Fibroblast of lung (primary cell): ENCODE measurements at regions not wholly inside any gene's neighbourhood (a gene's known extent, or its start where the extent isn't known, plus 50 kb on each side); places are given as distances from the start of the nearest gene placed in this dataset.

Source experiments
- DNase-seq, 2 donors: peaks; one replicate each; pipeline versions ENCODE4 v3.0.0 to v3.0.0-alpha.2; 2010; ENCODE audit warnings: low read depth in 2 of 2
- H2AFZ ChIP-seq: 2 replicates; pipeline ENCODE4 v1.5.1; 2012; ENCODE audit warnings: low read length, control low read depth, inconsistent platforms
- H3K27ac ChIP-seq: 2 replicates; pipeline ENCODE4 v1.5.1; 2011; ENCODE audit warnings: low read length, control low read depth; ENCODE audit not compliant: insufficient read depth
- H3K27me3 ChIP-seq: 2 replicates; pipeline ENCODE4 v1.5.1; 2011; ENCODE audit warnings: mild to moderate bottlenecking, low read length; ENCODE audit not compliant: control insufficient read depth, insufficient read depth
- H3K36me3 ChIP-seq: 2 replicates; pipeline ENCODE4 v1.5.1; 2011; ENCODE audit warnings: low read length; ENCODE audit not compliant: control insufficient read depth, insufficient read depth
- H3K4me1 ChIP-seq: 2 replicates; pipeline ENCODE4 v1.5.1; 2011; ENCODE audit warnings: low read length; ENCODE audit not compliant: control insufficient read depth, insufficient read depth; ENCODE audit errors: extremely low read depth
- H3K4me2 ChIP-seq: 2 replicates; pipeline ENCODE4 v1.5.1; 2011; ENCODE audit warnings: low read length, control low read depth; ENCODE audit not compliant: insufficient read depth; ENCODE audit errors: extremely low read depth
- H3K4me3 ChIP-seq, 4 experiments: fragments of 200-600 bp in 1 of 4; sonication (generic) in 1 of 4; replicated peaks in 1 of 4; 2 replicates each; pipeline ENCODE4 v1.5.1; 2011 to 2016; ENCODE audit warnings: low read length in 4 of 4, low read depth in 3 of 4, mild to moderate bottlenecking in 3 of 4, control low read depth in 2 of 4, inconsistent platforms in 1 of 4, mixed read lengths in 1 of 4; ENCODE audit not compliant: insufficient read depth in 1 of 4; ENCODE audit errors: control extremely low read depth in 1 of 4
- H3K79me2 ChIP-seq: 2 replicates; pipeline ENCODE4 v1.5.1; 2012; ENCODE audit warnings: mild to moderate bottlenecking, low read length, inconsistent platforms; ENCODE audit not compliant: control insufficient read depth, insufficient read depth
- H3K9ac ChIP-seq: 2 replicates; pipeline ENCODE4 v1.5.1; 2011; ENCODE audit warnings: mild to moderate bottlenecking, low read length, control low read depth; ENCODE audit not compliant: insufficient read depth
- H3K9me3 ChIP-seq: 2 replicates; pipeline ENCODE4 v1.5.1; 2012; ENCODE audit warnings: low read depth, low read length; ENCODE audit not compliant: control insufficient read depth, insufficient read depth
- H4K20me1 ChIP-seq: 2 replicates; pipeline ENCODE4 v1.5.1; 2011; ENCODE audit warnings: low read length; ENCODE audit not compliant: control insufficient read depth, insufficient read depth; ENCODE audit errors: extremely low read depth
- CTCF ChIP-seq, 2 donors: IDR thresholded peaks in 1 of 2; conservative IDR thresholded peaks in 1 of 2; 1 replicate in 1 of 2; 2 replicates in 1 of 2; pipeline ENCODE4 v1.5.1; 2011 to 2012; ENCODE audit warnings: low read length in 2 of 2, control low read depth in 1 of 2, inconsistent platforms in 1 of 2, low read depth in 1 of 2, mild to moderate bottlenecking in 1 of 2
- EZH2 ChIP-seq: IDR thresholded peaks from 2 replicates; pipeline ENCODE4 v1.5.1; 2012; ENCODE audit warnings: low read length, control low read depth, mild to moderate bottlenecking; ENCODE audit errors: missing control alignments

- H3K9me3 ChIP-seq: no peaks in the 10 kb centered on the region
- no peak overlapping the region for H3K9ac ChIP-seq
- no peaks in the 10 kb centered on the region for H3K79me2 ChIP-seq
- peaks cover 9% of the 10 kb centered on the region for H3K27me3 ChIP-seq
- TF ChIP-seq CTCF (conservative IDR thresholded peaks at IDR 0.05 in 1 of 2, IDR thresholded peaks at IDR 0.05 in 1 of 2; ENCODE audit: low read depth in 1 of 2, low read length in 2 of 2): no peak
- TF ChIP-seq EZH2: no peak
- no peaks in the 10 kb centered on the region for H3K36me3 ChIP-seq
- no peak overlapping the region for H3K27ac ChIP-seq
- no peaks in the 10 kb centered on the region for H3K4me1 ChIP-seq
- no peaks in the 10 kb centered on the region for H4K20me1 ChIP-seq
- no peak overlapping the region for H3K4me3 ChIP-seq
- no peak overlapping the region for H3K4me2 ChIP-seq
- no peak overlapping the region for H2AFZ ChIP-seq
- no peak for DNase-seq
These were observed 176.2 kb upstream of the FOXF1 start for GRCh38 chr16:86334079-86334635.

- Histone ChIP-seq H2AFZ (no peak overlapping the region), H3K27me3 (peaks cover 9% of the 10 kb centered on the region), H3K9me3 (no peaks in the 10 kb centered on the region), H4K20me1 (no peaks in the 10 kb centered on the region), H3K36me3 (no peaks in the 10 kb centered on the region), H3K79me2 (no peaks in the 10 kb centered on the region), H3K4me1 (no peaks in the 10 kb centered on the region), H3K27ac (no peak overlapping the region), H3K4me2 (no peak overlapping the region), H3K9ac (no peak overlapping the region), H3K4me3 (no peak overlapping the region)
- TF ChIP-seq CTCF (conservative IDR thresholded peaks at IDR 0.05 in 1 of 2, IDR thresholded peaks at IDR 0.05 in 1 of 2; ENCODE audit: low read depth in 1 of 2, low read length in 2 of 2): no peak
- TF ChIP-seq EZH2: no peak
- DNase-seq: no peak
These were observed 174.8 kb upstream of the FOXF1 start for GRCh38 chr16:86335266-86336172.

GRCh38 chr16:86337138-86337537 is 173.2 kb upstream of the FOXF1 start:
- no peak overlapping the region for H3K4me2 ChIP-seq
- DNase-seq: no peak
- H2AFZ ChIP-seq: no peak overlapping the region
- no peaks in the 10 kb centered on the region for H3K36me3 ChIP-seq
- H3K79me2 ChIP-seq: no peaks in the 10 kb centered on the region
- H3K9ac ChIP-seq: no peak overlapping the region
- peaks cover 9% of the 10 kb centered on the region for H3K27me3 ChIP-seq
- no peaks in the 10 kb centered on the region for H3K9me3 ChIP-seq
- H3K4me3 ChIP-seq: no peak overlapping the region
- TF ChIP-seq CTCF (conservative IDR thresholded peaks at IDR 0.05 in 1 of 2, IDR thresholded peaks at IDR 0.05 in 1 of 2; ENCODE audit: low read depth in 1 of 2, low read length in 2 of 2) (no peak), EZH2 (no peak)
- H4K20me1 ChIP-seq: no peaks in the 10 kb centered on the region
- H3K27ac ChIP-seq: no peak overlapping the region
- H3K4me1 ChIP-seq: no peaks in the 10 kb centered on the region
